HG03575 (cell line): ENCODE measurements at regions not wholly inside any gene's neighbourhood (a gene's known extent, or its start where the extent isn't known, plus 50 kb on each side); places are given as distances from the start of the nearest gene placed in this dataset.

Experiments
- ATAC-seq: cut with Tn5 transposase; IDR thresholded peaks from one replicate; pipeline ENCODE4 v1.9.1; 2021; ENCODE audit not compliant: unreplicated experiment, insufficient number of reproducible peaks, low FRiP score; ENCODE audit errors: extremely low read depth

- ATAC-seq = no peak
Observed at GRCh38 chr9:95764533-95765319, 110.8 kb upstream of the ERCC6L2 start.

- no peak for ATAC-seq
Observed at GRCh38 chr9:95763983-95764382, 111.5 kb upstream of the ERCC6L2 start.

- no peak for ATAC-seq
Observed at GRCh38 chr9:95763006-95763405, 112.5 kb upstream of the ERCC6L2 start.

- no peak for ATAC-seq
Observed at GRCh38 chr9:95762322-95762721, 113.2 kb upstream of the ERCC6L2 start.

- ATAC-seq = no peak
Observed at GRCh38 chr9:95760791-95761190, 114.7 kb upstream of the ERCC6L2 start.

- no peak for ATAC-seq
Observed at GRCh38 chr9:95757439-95757838, 118.1 kb upstream of the ERCC6L2 start.

- ATAC-seq = no peak
Observed at GRCh38 chr9:95756986-95757385, 118.5 kb upstream of the ERCC6L2 start.

- ATAC-seq = no peak
Observed at GRCh38 chr9:95756101-95756500, 119.4 kb upstream of the ERCC6L2 start.

GRCh38 chr9:95755421-95755730 lies 120.1 kb upstream of the ERCC6L2 start:
- no peak for ATAC-seq

GRCh38 chr9:95754533-95755420 lies 120.7 kb upstream of the ERCC6L2 start:
- no peak for ATAC-seq

- ATAC-seq = no peak
Observed at GRCh38 chr9:95753762-95754465, 121.6 kb upstream of the ERCC6L2 start.

GRCh38 chr9:95752129-95752731 lies 123.3 kb upstream of the ERCC6L2 start:
- ATAC-seq = no peak

GRCh38 chr9:95751520-95751790 lies 124.0 kb upstream of the ERCC6L2 start:
- ATAC-seq = no peak

GRCh38 chr9:95750725-95751519 lies 124.6 kb upstream of the ERCC6L2 start:
- no peak for ATAC-seq

- no peak for ATAC-seq
Observed at GRCh38 chr9:95749493-95749892, 126.0 kb upstream of the ERCC6L2 start.

- ATAC-seq = no peak
Observed at GRCh38 chr9:95746408-95747180, 128.9 kb upstream of the ERCC6L2 start.

- no peak for ATAC-seq
Observed at GRCh38 chr9:95742821-95743220, 132.7 kb upstream of the ERCC6L2 start.

GRCh38 chr9:95741631-95742030 lies 133.9 kb upstream of the ERCC6L2 start:
- no peak for ATAC-seq
